GM12873 (cell line): ENCODE measurements at regions not wholly inside any gene's neighbourhood (a gene's known extent, or its start where the extent isn't known, plus 50 kb on each side); places are given as distances from the start of the nearest gene placed in this dataset.

Experiments used
- CTCF ChIP-seq: IDR thresholded peaks from 2 replicates; pipeline ENCODE4 v1.5.1; 2012; ENCODE audit warnings: low read depth, mild to moderate bottlenecking, moderate library complexity, low read length, control low read depth; ENCODE audit not compliant: insufficient read depth; ENCODE audit errors: missing control alignments

GRCh38 chr4:100953616-100954015, 393.7 kb downstream of the PPP3CA start:
- no peak for TF ChIP-seq CTCF

- no peak for TF ChIP-seq CTCF
Measured at GRCh38 chr4:100952590-100952989, 394.7 kb downstream of the PPP3CA start.

GRCh38 chr4:100949350-100949935, 397.9 kb downstream of the PPP3CA start:
- TF ChIP-seq CTCF: no peak

- TF ChIP-seq CTCF: no peak
Measured at GRCh38 chr4:100948911-100949310, 398.4 kb downstream of the PPP3CA start.

- TF ChIP-seq CTCF: no peak
Measured at GRCh38 chr4:100945789-100946188, 401.5 kb downstream of the PPP3CA start.

GRCh38 chr4:100938698-100939097, 408.6 kb downstream of the PPP3CA start:
- no peak for TF ChIP-seq CTCF

GRCh38 chr4:100936661-100937375, 410.5 kb downstream of the PPP3CA start:
- no peak for TF ChIP-seq CTCF
